ENCODE measurements at regions not wholly inside any gene's neighbourhood (a gene's known extent, or its start where the extent isn't known, plus 50 kb on each side); places are given as distances from the start of the nearest gene placed in this dataset.

- TF ChIP-seq POLR2A (IDR thresholded peaks at IDR 0.05) (no peak), CTCF (IDR thresholded peaks at IDR 0.05) (no peak)
Measured at GRCh38 chr18:28359176-28359575, 182.2 kb upstream of the CDH2 start.

Data from heart left ventricle (tissue), 13 donors.